Panc1 (cell line): ENCODE measurements at regions not wholly inside any gene's neighbourhood (a gene's known extent, or its start where the extent isn't known, plus 50 kb on each side); places are given as distances from the start of the nearest gene placed in this dataset.

Source experiments
- ATAC-seq: fragments of 200-7000 bp; cut with Tn5 transposase; 2 replicates; pipeline ENCODE4 v1.9.1; 2020; ENCODE audit warnings: mild to moderate bottlenecking, moderate library complexity
- BruUV-seq: library from RNA; stranded (reverse); fragments of 400-500 nt; replicated peaks from 2 replicates; lab custom pipeline; 2021; lab: Mats Ljungman, UMichigan
- CTCF ChIA-PET: fragments of 300-600 bp; sonication (Branson Sonifier 250); formaldehyde crosslinking; loops from one replicate; lab custom pipeline; 2022; ENCODE audit warnings: antibody characterized with exemption; lab: Charles Lee
- POLR2A ChIA-PET: fragments of 300-600 bp; sonication (Branson Sonifier 250); formaldehyde crosslinking; loops from one replicate; lab custom pipeline; 2022; ENCODE audit warnings: antibody characterized with exemption; lab: Charles Lee
- DNase-seq: peaks from one replicate; pipeline ENCODE4 v3.0.0-alpha.2; 2010; ENCODE audit warnings: low read depth, low spot score
- H3K27ac ChIP-seq: 2 replicates; pipeline ENCODE4 v1.5.1; 2011; ENCODE audit warnings: mild to moderate bottlenecking, low read length, inconsistent platforms
- H3K27me3 ChIP-seq: fragments of 200-500 bp; sonication (Bioruptor generic); 2 replicates; pipeline ENCODE4 v1.6.0; 2014; ENCODE audit warnings: low read length, inconsistent platforms; ENCODE audit not compliant: control insufficient read depth, insufficient read depth
- H3K36me3 ChIP-seq: fragments of 200-500 bp; sonication (Bioruptor generic); 2 replicates; pipeline ENCODE4 v1.5.1; 2014; ENCODE audit warnings: inconsistent platforms, mild to moderate bottlenecking, low read length, moderate library complexity; ENCODE audit not compliant: control insufficient read depth, insufficient read depth
- H3K4me1 ChIP-seq: 2 replicates; pipeline ENCODE4 v1.5.1; 2011; ENCODE audit warnings: inconsistent platforms, mild to moderate bottlenecking, low read length, moderate library complexity; ENCODE audit not compliant: control insufficient read depth, insufficient read depth
- H3K4me3 ChIP-seq, 2 experiments: 2 replicates each; pipeline ENCODE4 v1.5.1; 2011 to 2012; ENCODE audit warnings: low read depth in 2 of 2, low read length in 2 of 2, mild to moderate bottlenecking in 2 of 2, inconsistent platforms in 1 of 2, moderate library complexity in 1 of 2
- H3K9me3 ChIP-seq: fragments of 200-500 bp; sonication (Bioruptor generic); 2 replicates; pipeline ENCODE4 v1.5.1; 2014; ENCODE audit warnings: low read depth, mild to moderate bottlenecking, inconsistent platforms, low read length, moderate library complexity; ENCODE audit not compliant: control insufficient read depth, insufficient read depth
- CTCF ChIP-seq: fragments of 450-650 bp; IDR thresholded peaks from 2 replicates; pipeline ENCODE4 v1.5.1; 2017; ENCODE audit warnings: mild to moderate bottlenecking
- POLR2AphosphoS5 ChIP-seq: IDR thresholded peaks from 2 replicates; pipeline ENCODE4 v1.6.1; 2012; ENCODE audit warnings: mild to moderate bottlenecking, low read depth, low read length, moderate library complexity
- REST ChIP-seq, 2 experiments: IDR thresholded peaks; 2 replicates each; pipeline ENCODE4 v1.6.1; 2011 to 2012; ENCODE audit warnings: low read depth in 2 of 2, control low read depth in 1 of 2, low read length in 1 of 2, mild to moderate bottlenecking in 1 of 2, moderate library complexity in 1 of 2; ENCODE audit not compliant: insufficient read depth in 1 of 2
- SIN3A ChIP-seq: IDR thresholded peaks from 2 replicates; pipeline ENCODE4 v1.6.1; 2012; ENCODE audit warnings: low read depth, mild to moderate bottlenecking, low read length, moderate library complexity, borderline replicate concordance; ENCODE audit not compliant: insufficient read depth
- TCF7L2 ChIP-seq: IDR thresholded peaks from 2 replicates; pipeline ENCODE4 v1.6.1; 2011; ENCODE audit warnings: mild to moderate bottlenecking, low read depth, low read length, inconsistent platforms
- in situ Hi-C: cut with HindIII; loops from 2 replicates; pipeline ENCODE4 v1.10.0; 2016; ENCODE audit warnings: low sequenced_read_pairs, low pct_unique_long_range_greater_than_20kb
- intact Hi-C: fragments of 100-400 bp; cut with micrococcal nuclease; formaldehyde crosslinking; loops from one replicate; pipeline ENCODE4 v1.10.0; 2022; ENCODE audit not compliant: unreplicated experiment

GRCh38 chr7:115578576-115578975, 452.0 kb downstream of the TFEC start:
- ChIA-PET CTCF (no interaction called here), POLR2A (no interaction called here)
- no peaks in the 10 kb centered on the region for H3K4me1 ChIP-seq
- intact Hi-C loops, result no loop called here
- H3K9me3 ChIP-seq, result no peaks in the 10 kb centered on the region
- ATAC-seq, result no peak
- no peak overlapping the region for H3K27ac ChIP-seq
- no TSS peak for BruUV-seq
- no peak overlapping the region for H3K4me3 ChIP-seq
- in situ Hi-C loops, result no loop called here
- DNase-seq, result no peak
- H3K36me3 ChIP-seq, result no peaks in the 10 kb centered on the region
- H3K27me3 ChIP-seq, result no peaks in the 10 kb centered on the region
- TF ChIP-seq REST (IDR thresholded peaks at IDR 0.05; ENCODE audit: insufficient read depth in 1 of 2, low read depth in 2 of 2, low read length in 1 of 2), result no peak

GRCh38 chr7:115574681-115575291, 455.8 kb downstream of the TFEC start:
- Histone ChIP-seq H3K9me3 (no peaks in the 10 kb centered on the region), H3K36me3 (no peaks in the 10 kb centered on the region), H3K4me3 (no peak overlapping the region), H3K4me1 (no peaks in the 10 kb centered on the region), H3K27me3 (no peaks in the 10 kb centered on the region), H3K27ac (no peak overlapping the region)
- ChIA-PET CTCF (no interaction called here), POLR2A (interaction anchor here (0.6 kb wide), 1 partner anchor 390 kb away, joined by 4 read pairs; no protein-coding TSS in a partner anchor)
- no peak for TF ChIP-seq TCF7L2
- in situ Hi-C loops, result no loop called here
- DNase-seq, result no peak
- ATAC-seq, result no peak
- intact Hi-C loops, result no loop called here
- no TSS peak for BruUV-seq

- POLR2A ChIA-PET, result no interaction called here
- H3K36me3 ChIP-seq, result no peaks in the 10 kb centered on the region
- intact Hi-C loops, result no loop called here
- no peaks in the 10 kb centered on the region for H3K4me1 ChIP-seq
- TF ChIP-seq TCF7L2, result no peak
- no peak for TF ChIP-seq CTCF
- no peak for TF ChIP-seq POLR2AphosphoS5
- no peak for TF ChIP-seq REST (IDR thresholded peaks at IDR 0.05; ENCODE audit: insufficient read depth in 1 of 2, low read depth in 2 of 2, low read length in 1 of 2)
- TF ChIP-seq SIN3A, result no peak
- CTCF ChIA-PET, result no interaction called here
- H3K27me3 ChIP-seq, result no peaks in the 10 kb centered on the region
- ATAC-seq (no peak), DNase-seq (no peak)
- in situ Hi-C loops, result no loop called here
- no peak overlapping the region for H3K4me3 ChIP-seq
- no peak overlapping the region for H3K27ac ChIP-seq
- BruUV-seq, result no TSS peak
- H3K9me3 ChIP-seq, result no peaks in the 10 kb centered on the region
Measured at GRCh38 chr7:115572111-115572510, 458.5 kb downstream of the TFEC start.
